ENCODE measurements at regions not wholly inside any gene's neighbourhood (a gene's known extent, or its start where the extent isn't known, plus 50 kb on each side); places are given as distances from the start of the nearest gene placed in this dataset.

GRCh38 chr16:7791028-7791590, 458.5 kb downstream of the RBFOX1 start:
- TF ChIP-seq POLR2A (IDR thresholded peaks at IDR 0.05) (no peak), CTCF (IDR thresholded peaks at IDR 0.05) (no peak)
